H1 (cell line): ENCODE measurements at regions not wholly inside any gene's neighbourhood (a gene's known extent, or its start where the extent isn't known, plus 50 kb on each side); places are given as distances from the start of the nearest gene placed in this dataset.

Experiments used
- CTCF ChIA-PET: fragments of 300-600 bp; sonication (Branson Sonifier 250); formaldehyde crosslinking; loops from one replicate; lab custom pipeline; 2021; ENCODE audit not compliant: partially characterized antibody; lab: Charles Lee
- POLR2A ChIA-PET: fragments of 300-600 bp; sonication (Branson Sonifier 250); formaldehyde crosslinking; loops from one replicate; lab custom pipeline; 2021; ENCODE audit warnings: inconsistent platforms; ENCODE audit not compliant: partially characterized antibody; lab: Charles Lee
- DNase-seq, 2 experiments: peaks; one replicate each; pipeline versions ENCODE4 v3.0.0 to v3.0.0-alpha.2; 2010 to 2022; ENCODE audit warnings: low spot score in 2 of 2, low read depth in 1 of 2, mixed read lengths in 1 of 2
- FAIRE-seq: peaks from 2 replicates; lab custom pipeline; 2011; peaks lifted over from hg19 to GRCh38; lab: Jason Lieb, UNC
- H2AFZ ChIP-seq: 2 replicates; pipeline ENCODE4 v1.8.1; 2012; ENCODE audit warnings: low read length, inconsistent platforms
- H2AK5ac ChIP-seq: 2 replicates; pipeline ENCODE4 v1.6.1; 2013; ENCODE audit warnings: low read depth, low read length
- H2BK120ac ChIP-seq: replicated peaks from 2 replicates; pipeline ENCODE3; 2013; ENCODE audit warnings: low read depth, low read length, inconsistent platforms
- H2BK12ac ChIP-seq: 2 replicates; pipeline ENCODE4 v1.6.1; 2013; ENCODE audit warnings: low read depth, low read length
- H2BK15ac ChIP-seq: 2 replicates; pipeline ENCODE4 v1.6.1; 2013; ENCODE audit warnings: low read length
- H2BK20ac ChIP-seq: 2 replicates; pipeline ENCODE4 v1.6.1; 2013; ENCODE audit warnings: low read length
- H2BK5ac ChIP-seq: 2 replicates; pipeline ENCODE4 v1.6.1; 2013; ENCODE audit warnings: low read depth, low read length
- H3K14ac ChIP-seq: 2 replicates; pipeline ENCODE4 v1.6.1; 2013; ENCODE audit warnings: inconsistent platforms; ENCODE audit not compliant: insufficient read length
- H3K18ac ChIP-seq: 2 replicates; pipeline ENCODE4 v1.6.1; 2013; ENCODE audit warnings: low read length; ENCODE audit errors: extremely low read depth
- H3K23ac ChIP-seq: 2 replicates; pipeline ENCODE4 v1.6.1; 2013; ENCODE audit warnings: inconsistent platforms; ENCODE audit not compliant: insufficient read length
- H3K23me2 ChIP-seq: 2 replicates; pipeline ENCODE4 v1.6.1; 2013; ENCODE audit warnings: low read depth, low read length
- H3K27ac ChIP-seq: 2 replicates; pipeline ENCODE4 v1.6.1; 2011; ENCODE audit warnings: low read depth, low read length, inconsistent platforms
- H3K27me3 ChIP-seq, 4 experiments: replicated peaks in 1 of 4; 1 replicate in 1 of 4; 2 replicates in 3 of 4; pipeline versions ENCODE4 v1.6.1 to v1.8.1; 2011 to 2013; ENCODE audit warnings: low read length in 3 of 4, mild to moderate bottlenecking in 3 of 4, inconsistent platforms in 2 of 4, mixed read lengths in 2 of 4, moderate library complexity in 1 of 4; ENCODE audit not compliant: control insufficient read depth in 3 of 4, insufficient read depth in 3 of 4; ENCODE audit errors: extremely low read depth in 1 of 4
- H3K36me3 ChIP-seq, 4 experiments: 2 replicates each; pipeline versions ENCODE4 v1.6.1 to v1.8.1; 2011 to 2013; ENCODE audit warnings: mild to moderate bottlenecking in 4 of 4, low read length in 3 of 4, moderate library complexity in 2 of 4, control low read depth in 1 of 4, inconsistent platforms in 1 of 4; ENCODE audit not compliant: insufficient read depth in 4 of 4, control insufficient read depth in 2 of 4
- H3K4ac ChIP-seq: replicated peaks from 2 replicates; pipeline ENCODE3; 2013; ENCODE audit warnings: low read length, low read depth, mixed read lengths, inconsistent platforms; ENCODE audit not compliant: insufficient read length
- H3K4me1 ChIP-seq, 4 experiments: replicated peaks in 1 of 4; 1 replicate in 1 of 4; 2 replicates in 3 of 4; pipeline versions ENCODE4 v1.6.1 to v1.8.1; 2011 to 2013; ENCODE audit warnings: low read length in 3 of 4, inconsistent platforms in 2 of 4, mixed read lengths in 1 of 4; ENCODE audit not compliant: insufficient read depth in 4 of 4, control insufficient read depth in 3 of 4
- H3K4me2 ChIP-seq, 2 experiments: 2 replicates each; pipeline versions ENCODE4 v1.6.1 to v1.8.1; 2011 to 2013; ENCODE audit warnings: low read depth in 2 of 2, low read length in 2 of 2, control low read depth in 1 of 2, inconsistent platforms in 1 of 2, mild to moderate bottlenecking in 1 of 2; ENCODE audit not compliant: insufficient read depth in 1 of 2
- H3K4me3 ChIP-seq, 4 experiments: fragments of 200-600, 300-600 bp in 1 of 4; sonication (generic), shearing (Covaris generic), sonication (Bioruptor Twin) in 1 of 4; 2 replicates each; pipeline versions ENCODE4 v1.5.1 to v1.8.1; 2011 to 2016; ENCODE audit warnings: low read length in 4 of 4, low read depth in 3 of 4, control low read depth in 2 of 4, inconsistent platforms in 2 of 4, mild to moderate bottlenecking in 2 of 4, mixed read lengths in 1 of 4, moderate library complexity in 1 of 4; ENCODE audit not compliant: insufficient read depth in 2 of 4; ENCODE audit errors: extremely low read depth in 1 of 4
- H3K56ac ChIP-seq: replicated peaks from 2 replicates; pipeline ENCODE3; 2013; ENCODE audit warnings: low read depth, mild to moderate bottlenecking, mixed read lengths, low read length, inconsistent platforms; ENCODE audit not compliant: insufficient read length
- H3K79me1 ChIP-seq: 2 replicates; pipeline ENCODE4 v1.6.1; 2013; ENCODE audit warnings: low read depth, low read length, control low read depth
- H3K79me2 ChIP-seq, 2 experiments: 2 replicates each; pipeline versions ENCODE4 v1.6.1 to v1.8.1; 2012 to 2013; ENCODE audit warnings: low read length in 2 of 2, mild to moderate bottlenecking in 2 of 2, inconsistent platforms in 1 of 2; ENCODE audit not compliant: insufficient read depth in 2 of 2, control insufficient read depth in 1 of 2
- H3K9ac ChIP-seq, 4 experiments: replicated peaks in 1 of 4; 1 replicate in 1 of 4; 2 replicates in 3 of 4; pipeline versions ENCODE4 v1.6.1 to v1.8.1; 2011 to 2013; ENCODE audit warnings: low read depth in 3 of 4, low read length in 3 of 4, control low read depth in 2 of 4, mild to moderate bottlenecking in 2 of 4, moderate library complexity in 2 of 4, inconsistent platforms in 1 of 4; ENCODE audit errors: extremely low read depth in 1 of 4
- H3K9me3 ChIP-seq, 2 experiments: 2 replicates each; pipeline versions ENCODE4 v1.6.1 to v1.8.1; 2012 to 2013; ENCODE audit warnings: mild to moderate bottlenecking in 2 of 2, moderate library complexity in 2 of 2, control low read depth in 1 of 2, inconsistent platforms in 1 of 2, low read depth in 1 of 2, low read length in 1 of 2, mixed read lengths in 1 of 2; ENCODE audit not compliant: insufficient read depth in 2 of 2
- H4K20me1 ChIP-seq, 2 experiments: replicated peaks in 1 of 2; 2 replicates each; pipeline versions ENCODE3 to v1.8.1; 2011 to 2013; ENCODE audit warnings: inconsistent platforms in 2 of 2, low read length in 2 of 2, mild to moderate bottlenecking in 1 of 2; ENCODE audit not compliant: insufficient read depth in 2 of 2, control insufficient read depth in 1 of 2
- H4K5ac ChIP-seq: 2 replicates; pipeline ENCODE4 v1.6.1; 2013; ENCODE audit warnings: low read length, low read depth, mixed read lengths, inconsistent platforms; ENCODE audit not compliant: insufficient read length
- H4K8ac ChIP-seq: 2 replicates; pipeline ENCODE4 v1.8.0; 2013; ENCODE audit warnings: mild to moderate bottlenecking, moderate library complexity, low read length, inconsistent platforms; ENCODE audit not compliant: insufficient read depth; ENCODE audit errors: extremely low read depth
- H4K91ac ChIP-seq: replicated peaks from 2 replicates; pipeline ENCODE3; 2013; ENCODE audit warnings: low read length, mixed read lengths, inconsistent platforms; ENCODE audit not compliant: insufficient read length
- TAF7 ChIP-seq: optimal IDR thresholded peaks from 2 replicates; pipeline ENCODE3; 2011; ENCODE audit warnings: low read depth, mild to moderate bottlenecking, inconsistent platforms, low read length, moderate library complexity, borderline replicate concordance
- WGBS, 2 experiments: shearing (Covaris generic) in 1 of 2; methylation state at CpG; one replicate each; pipeline versions ENCODE4 v1.1.6 to v1.1.7; 2013 to 2015; ENCODE audit warnings: low lambda C conversion rate in 2 of 2, mixed read lengths in 2 of 2, inconsistent platforms in 1 of 2, low coverage in 1 of 2, missing lambda C conversion rate in 1 of 2; ENCODE audit not compliant: insufficient replicate concordance in 2 of 2, insufficient coverage in 1 of 2, insufficient read length in 1 of 2; ENCODE audit errors: extremely low coverage in 1 of 2, missing lambda C conversion rate in 1 of 2; 5-methylcytosine and 5-hydroxymethylcytosine counted together

DNA sequence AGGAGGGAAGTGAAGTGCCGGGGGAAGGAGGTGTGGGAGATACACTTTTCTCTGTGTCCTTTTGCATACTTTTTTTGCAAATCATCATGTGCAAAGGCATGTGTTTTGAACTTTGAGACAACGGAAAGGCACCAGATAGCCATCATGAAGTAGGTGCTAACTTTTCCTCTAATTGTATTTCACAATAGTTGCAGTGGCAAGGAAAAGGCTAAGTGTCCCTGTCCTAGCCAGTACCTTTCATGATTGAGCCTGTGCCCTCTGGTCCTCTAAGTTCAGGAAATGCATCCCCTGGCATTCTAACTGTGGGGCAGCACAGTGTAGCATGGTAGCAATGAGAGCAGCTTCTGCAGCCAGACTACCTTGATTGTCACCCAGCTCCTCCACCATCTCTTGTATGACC lies 186.2 kb downstream of the ADSS2 start:
- H3K18ac ChIP-seq = no peak overlapping the region
- H3K79me1 ChIP-seq = no peaks in the 10 kb centered on the region
- no peak overlapping the region for H3K4me3 ChIP-seq
- CTCF ChIA-PET = interaction anchor here (1.0 kb wide), 1 partner anchor 685 kb away, joined by 3 read pairs; no protein-coding TSS in a partner anchor
- H2AFZ ChIP-seq = no peak overlapping the region
- H2BK12ac ChIP-seq = no peak overlapping the region
- H2BK20ac ChIP-seq = no peak overlapping the region
- H2BK120ac ChIP-seq = no peak overlapping the region
- H4K5ac ChIP-seq = no peak overlapping the region
- POLR2A ChIA-PET = no interaction called here
- no peaks in the 10 kb centered on the region for H3K4me1 ChIP-seq
- no peak overlapping the region for H3K9ac ChIP-seq
- FAIRE-seq (no peak), DNase-seq (no peak)
- H3K4me2 ChIP-seq = no peak overlapping the region
- no peak overlapping the region; the same call in 1 of the 2 replicates for H2AK5ac ChIP-seq
- H3K79me2 ChIP-seq = no peaks in the 10 kb centered on the region
- H3K27me3 ChIP-seq = no peaks in the 10 kb centered on the region
- peak overlapping the region; percentile 94 for H3K23ac ChIP-seq
- no peaks in the 10 kb centered on the region for H3K9me3 ChIP-seq
- no peak overlapping the region for H4K91ac ChIP-seq
- no peak for TF ChIP-seq TAF7
- TF ChIP-seq, all 59 proteins: peak for 0
- no peak overlapping the region for H2BK15ac ChIP-seq
- H4K20me1 ChIP-seq = no peaks in the 10 kb centered on the region
- 83% methylated on average over 2 of the region's 2 CpGs; no CpG with 5 or more reads in 1 of the 2 experiments for WGBS, 2 experiments
- no peak overlapping the region for H3K27ac ChIP-seq
- no peak overlapping the region for H3K4ac ChIP-seq
- H3K36me3 ChIP-seq = no peaks in the 10 kb centered on the region
- no peak overlapping the region for H3K14ac ChIP-seq
- H3K56ac ChIP-seq = no peak overlapping the region
- H2BK5ac ChIP-seq = no peak overlapping the region
- no peaks in the 10 kb centered on the region for H3K23me2 ChIP-seq
- H4K8ac ChIP-seq = no peak overlapping the region
